GM10266 (cell line): ENCODE measurements at regions not wholly inside any gene's neighbourhood (a gene's known extent, or its start where the extent isn't known, plus 50 kb on each side); places are given as distances from the start of the nearest gene placed in this dataset.

Experiments
- DNase-seq: peaks from one replicate; pipeline ENCODE4 v3.0.0; 2012; ENCODE audit errors: extremely low spot score
- TF ChIP-seq, protein P1 (sequence below): IDR thresholded peaks from 2 replicates; pipeline ENCODE4 v1.5.1; 2012; ENCODE audit warnings: mild to moderate bottlenecking, low read depth; ENCODE audit not compliant: control insufficient read depth, insufficient read depth; ENCODE audit errors: missing control alignments

- TF ChIP-seq, protein P1, sequence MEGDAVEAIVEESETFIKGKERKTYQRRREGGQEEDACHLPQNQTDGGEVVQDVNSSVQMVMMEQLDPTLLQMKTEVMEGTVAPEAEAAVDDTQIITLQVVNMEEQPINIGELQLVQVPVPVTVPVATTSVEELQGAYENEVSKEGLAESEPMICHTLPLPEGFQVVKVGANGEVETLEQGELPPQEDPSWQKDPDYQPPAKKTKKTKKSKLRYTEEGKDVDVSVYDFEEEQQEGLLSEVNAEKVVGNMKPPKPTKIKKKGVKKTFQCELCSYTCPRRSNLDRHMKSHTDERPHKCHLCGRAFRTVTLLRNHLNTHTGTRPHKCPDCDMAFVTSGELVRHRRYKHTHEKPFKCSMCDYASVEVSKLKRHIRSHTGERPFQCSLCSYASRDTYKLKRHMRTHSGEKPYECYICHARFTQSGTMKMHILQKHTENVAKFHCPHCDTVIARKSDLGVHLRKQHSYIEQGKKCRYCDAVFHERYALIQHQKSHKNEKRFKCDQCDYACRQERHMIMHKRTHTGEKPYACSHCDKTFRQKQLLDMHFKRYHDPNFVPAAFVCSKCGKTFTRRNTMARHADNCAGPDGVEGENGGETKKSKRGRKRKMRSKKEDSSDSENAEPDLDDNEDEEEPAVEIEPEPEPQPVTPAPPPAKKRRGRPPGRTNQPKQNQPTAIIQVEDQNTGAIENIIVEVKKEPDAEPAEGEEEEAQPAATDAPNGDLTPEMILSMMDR: no peak
- no peak for DNase-seq
These were observed 183.0 kb downstream of the PMAIP1 start for GRCh38 chr18:60082790-60083189.

DNA sequence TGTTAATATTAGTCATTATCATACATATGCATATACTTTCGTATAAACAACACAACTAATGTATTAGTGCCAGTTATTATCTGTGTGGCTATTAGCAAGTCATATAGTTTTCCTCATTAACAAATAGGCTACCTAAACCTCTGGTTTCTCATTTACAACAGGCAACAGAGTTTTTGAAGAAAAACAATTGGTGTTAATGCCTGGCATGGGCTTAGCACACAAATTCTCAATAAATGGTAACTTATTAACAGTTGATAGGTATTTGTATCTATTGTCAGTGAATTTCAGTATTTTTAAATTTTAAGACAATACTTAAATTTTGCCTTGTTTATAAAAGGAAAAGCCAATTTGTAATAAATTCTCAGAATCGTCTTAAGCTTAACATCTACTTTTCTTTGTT lies 182.5 kb downstream of the PMAIP1 start:
- DNase-seq: no peak
- TF ChIP-seq, protein P1: no peak

DNA sequence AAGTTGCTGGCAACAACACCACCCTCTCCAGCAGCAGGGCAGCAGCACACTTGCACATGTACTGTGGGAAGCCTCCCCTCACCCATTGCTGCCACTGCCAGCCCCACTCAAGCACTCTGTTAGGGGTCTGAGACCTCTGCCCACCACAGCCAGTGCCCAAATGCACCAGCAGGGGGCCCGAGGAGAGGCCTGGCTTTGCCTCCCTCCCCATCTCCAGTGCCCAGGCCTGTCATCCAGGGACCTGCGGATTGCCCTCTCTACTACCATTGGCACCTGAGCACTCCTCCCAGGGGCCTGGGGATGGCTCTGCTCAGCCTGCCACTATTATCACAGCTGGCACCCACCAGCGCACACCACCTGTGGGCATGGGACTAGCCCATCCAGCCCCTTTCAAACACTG lies 175.7 kb downstream of the PMAIP1 start:
- DNase-seq: no peak
- TF ChIP-seq, protein P1: no peak

- no peak for DNase-seq
- TF ChIP-seq, protein P1: no peak
These were observed 170.8 kb downstream of the PMAIP1 start for GRCh38 chr18:60070631-60071030.

DNA sequence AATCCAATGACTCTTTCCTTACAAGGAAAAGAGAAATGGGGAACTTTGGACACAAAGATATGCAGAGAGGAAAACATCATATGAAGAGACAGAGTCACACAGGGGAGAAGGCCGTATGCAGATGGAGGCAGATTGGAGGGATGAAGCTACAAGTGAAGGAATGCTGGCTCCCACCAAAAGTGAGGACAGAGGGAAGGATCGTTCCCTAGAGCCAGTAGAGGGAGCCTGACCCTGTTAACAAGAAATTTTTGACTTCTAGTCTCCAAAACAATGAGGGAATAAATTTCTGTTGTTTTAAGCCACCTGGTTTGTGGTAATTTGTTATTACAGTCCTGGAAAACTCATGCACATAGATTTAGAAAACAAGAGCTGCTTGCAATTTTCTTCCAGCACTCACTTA lies 169.3 kb downstream of the PMAIP1 start:
- TF ChIP-seq, protein P1: no peak
- no peak for DNase-seq

- TF ChIP-seq, protein P1: no peak
- no peak for DNase-seq
These were observed 167.8 kb downstream of the PMAIP1 start for GRCh38 chr18:60067426-60068210.

GRCh38 chr18:60066219-60066975 lies 166.6 kb downstream of the PMAIP1 start:
- DNase-seq: no peak
- TF ChIP-seq, protein P1: no peak
